Activated T-helper 2 cell treated with anti-CD3 and anti-CD28 coated beads, Interferon-gamma antibody, Interleukin-2, Interleukin-4, amounts not matched to agents 10 μg/mL and 5 μg/mL and 100 μg/mL, durations not matched to agents 14 hours and 24 hours and 36 hours (primary cell): ENCODE measurements at regions not wholly inside any gene's neighbourhood (a gene's known extent, or its start where the extent isn't known, plus 50 kb on each side); places are given as distances from the start of the nearest gene placed in this dataset.
"Not testable (repeated sequence)": the region's sequence is repeated elsewhere in the genome, so short reads cannot be mapped to it uniquely, and the experiment has no call there.

Experiments used
- DNase-seq: peaks from one replicate; pipeline ENCODE4 v3.0.0; 2021; ENCODE audit warnings: low spot score
- H3K27ac Mint-ChIP-seq: one replicate; pipeline ENCODE4 v1.8.0; 2021; ENCODE audit warnings: mixed read lengths
- H3K27me3 Mint-ChIP-seq: one replicate; pipeline ENCODE4 v1.8.0; 2021; ENCODE audit warnings: low read depth, mixed read lengths
- H3K36me3 Mint-ChIP-seq: one replicate; pipeline ENCODE4 v1.8.0; 2021; ENCODE audit warnings: low read depth, mixed read lengths
- H3K4me1 Mint-ChIP-seq: one replicate; pipeline ENCODE4 v1.8.0; 2021; ENCODE audit warnings: low read depth, mixed read lengths
- H3K4me3 Mint-ChIP-seq: one replicate; pipeline ENCODE4 v1.8.0; 2021; ENCODE audit warnings: low read depth, mild to moderate bottlenecking, moderate library complexity, mixed read lengths
- H3K9me3 Mint-ChIP-seq: one replicate; pipeline ENCODE4 v1.8.0; 2021; ENCODE audit warnings: mixed read lengths
- intact Hi-C: fragments of 100-400 bp; cut with micrococcal nuclease; formaldehyde crosslinking; loops from one replicate; pipeline ENCODE4 v1.15.1; 2023

DNA sequence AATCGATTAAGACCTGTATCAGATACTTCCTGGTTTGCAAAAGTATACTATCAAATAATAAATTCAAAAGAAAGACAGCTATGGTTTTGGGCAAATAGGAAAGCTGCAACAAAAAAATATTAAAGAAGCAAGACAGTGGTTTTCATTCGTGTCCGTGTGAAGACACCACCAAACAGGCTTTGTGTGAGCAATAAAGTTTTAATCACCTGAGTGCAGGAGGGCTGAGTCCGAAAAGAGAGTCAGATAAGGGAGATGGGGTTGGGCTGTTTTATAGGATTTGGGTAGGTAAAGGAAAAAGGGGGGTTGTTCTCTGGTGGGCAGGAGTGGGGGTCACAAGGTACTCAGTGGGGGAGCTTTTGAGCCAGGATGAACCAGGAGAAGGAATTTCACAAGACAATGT lies 609.7 kb upstream of the LUZP2 start:
- H3K4me3 Mint-ChIP-seq, intact Hi-C loops, DNase-seq, H3K4me1 Mint-ChIP-seq, H3K27ac Mint-ChIP-seq, H3K36me3 Mint-ChIP-seq, H3K27me3 Mint-ChIP-seq: not testable (repeated sequence)
- H3K9me3 Mint-ChIP-seq, result peaks cover 15% of the 10 kb centered on the region

DNA sequence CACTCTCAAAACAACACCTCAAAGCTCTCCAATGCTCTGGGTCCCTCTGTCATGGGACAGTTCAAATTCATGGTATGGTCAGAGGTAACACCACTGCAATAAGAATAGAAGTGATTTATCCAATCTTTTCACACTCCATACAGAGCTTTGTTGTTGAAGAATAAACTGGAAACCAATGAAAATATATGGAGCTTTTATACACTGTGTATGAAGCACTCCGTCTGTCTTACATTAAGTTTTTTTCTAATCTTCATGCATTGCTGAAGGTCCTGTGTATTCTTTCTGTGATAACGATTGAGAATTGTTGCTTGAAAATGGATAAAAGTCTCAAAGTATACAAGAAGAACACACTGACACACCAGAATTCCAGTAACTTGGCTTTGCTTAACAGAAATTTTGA lies 603.7 kb upstream of the LUZP2 start:
- H3K4me1 Mint-ChIP-seq, result no peaks in the 10 kb centered on the region
- H3K36me3 Mint-ChIP-seq, result no peaks in the 10 kb centered on the region
- H3K4me3 Mint-ChIP-seq, result no peak overlapping the region
- no peaks in the 10 kb centered on the region for H3K27me3 Mint-ChIP-seq
- H3K9me3 Mint-ChIP-seq, result peaks cover 6% of the 10 kb centered on the region
- intact Hi-C loops, result no loop called here
- DNase-seq, result no peak
- no peak overlapping the region for H3K27ac Mint-ChIP-seq

DNA sequence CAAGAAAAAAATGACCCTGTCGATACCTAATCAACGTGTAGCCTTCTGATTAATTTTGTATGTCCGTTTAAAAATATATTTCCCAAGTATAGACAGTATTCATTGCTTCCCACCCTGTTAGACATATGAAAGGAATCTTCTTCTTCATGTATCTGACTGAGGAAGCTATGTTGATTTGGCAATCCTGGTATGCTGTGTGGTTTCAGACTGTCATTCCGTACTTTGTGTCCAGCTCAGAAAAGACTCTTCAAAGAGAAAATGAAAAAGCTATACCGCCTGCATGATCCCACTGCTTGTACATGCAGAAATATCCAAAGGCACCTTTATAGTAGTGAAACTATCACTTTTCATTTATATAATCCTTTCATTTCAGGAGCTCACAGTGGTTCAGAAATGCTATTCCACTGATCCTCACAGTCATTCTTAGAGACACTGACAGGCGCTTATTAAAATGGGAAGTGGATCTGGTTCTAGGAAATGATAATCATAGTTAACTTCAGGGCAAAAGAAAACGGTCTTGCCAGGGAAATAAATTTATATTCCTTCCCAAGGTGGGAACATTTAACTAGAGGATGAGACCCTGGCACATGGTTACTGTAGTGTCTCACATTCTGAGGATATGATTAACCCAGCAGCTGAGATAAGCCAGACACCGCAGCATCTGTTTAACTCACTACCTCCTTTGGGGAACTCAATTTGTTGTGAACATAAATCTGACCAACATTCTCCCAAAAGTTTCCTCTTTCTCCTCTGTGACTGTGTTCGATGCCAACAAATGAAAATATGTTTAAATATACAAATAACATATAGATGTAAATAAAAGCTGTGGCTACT lies 599.2 kb upstream of the LUZP2 start:
- H3K27me3 Mint-ChIP-seq, result no peaks in the 10 kb centered on the region
- intact Hi-C loops, result no loop called here
- H3K27ac Mint-ChIP-seq, result no peak overlapping the region
- no peak for DNase-seq
- no peaks in the 10 kb centered on the region for H3K4me1 Mint-ChIP-seq
- H3K4me3 Mint-ChIP-seq, result no peak overlapping the region
- peaks cover 5% of the 10 kb centered on the region for H3K9me3 Mint-ChIP-seq
- no peaks in the 10 kb centered on the region for H3K36me3 Mint-ChIP-seq

DNA sequence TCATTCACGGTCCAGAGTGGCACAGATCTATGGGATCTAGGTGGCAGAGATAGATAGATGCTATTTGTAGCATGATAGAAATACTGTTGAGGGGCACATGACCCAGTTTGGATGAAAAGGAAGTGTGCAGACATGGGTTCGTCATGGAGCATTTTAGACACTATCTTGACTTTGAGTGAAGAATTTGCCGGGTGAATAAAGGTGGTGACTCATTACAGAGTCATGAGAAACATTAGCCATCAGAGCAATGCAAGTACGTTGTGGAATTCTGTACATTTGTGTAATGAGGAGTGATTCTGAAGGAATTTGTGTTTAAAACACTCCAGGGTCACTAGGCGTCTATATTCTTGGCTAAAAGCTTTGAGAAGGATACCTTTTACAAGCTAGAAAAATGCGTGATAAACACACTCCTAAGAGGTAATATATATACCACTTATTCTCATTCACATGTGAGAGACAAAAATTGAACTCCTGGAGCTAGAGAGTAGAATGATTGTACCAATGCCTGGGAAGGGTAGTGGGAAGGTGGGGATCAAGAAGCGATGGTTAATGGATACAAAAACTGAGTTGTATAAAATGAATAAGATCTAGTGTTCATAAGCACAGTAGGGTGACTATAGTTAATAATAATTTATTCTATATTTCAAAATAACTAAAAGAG lies 593.7 kb upstream of the LUZP2 start:
- H3K27me3 Mint-ChIP-seq, result no peaks in the 10 kb centered on the region
- intact Hi-C loops, result no loop called here

DNA sequence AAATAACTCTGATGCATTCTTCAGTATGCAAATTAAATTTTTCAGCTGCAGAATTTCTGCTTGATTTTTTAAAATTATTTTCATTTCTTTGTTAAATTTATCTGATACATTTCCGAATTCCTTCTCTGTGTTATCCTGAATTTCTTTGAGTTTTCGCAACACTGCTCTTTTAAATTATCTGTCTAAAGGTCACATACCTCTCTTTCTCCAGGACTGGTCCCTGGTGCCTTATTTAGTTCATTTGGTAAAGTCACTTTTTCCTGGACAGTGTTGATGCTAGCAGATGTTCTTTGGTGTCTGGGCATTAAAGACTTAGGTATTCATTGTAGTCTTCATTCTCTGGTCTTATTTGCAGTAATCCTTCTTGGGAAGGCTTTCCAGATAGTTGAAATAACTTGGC lies 577.4 kb upstream of the LUZP2 start:
- no peak overlapping the region for H3K4me3 Mint-ChIP-seq
- no peaks in the 10 kb centered on the region for H3K27me3 Mint-ChIP-seq
- no peaks in the 10 kb centered on the region for H3K36me3 Mint-ChIP-seq
- no peaks in the 10 kb centered on the region for H3K4me1 Mint-ChIP-seq
- intact Hi-C loops, result no loop called here
- peaks cover 26% of the 10 kb centered on the region for H3K9me3 Mint-ChIP-seq
- H3K27ac Mint-ChIP-seq, result no peak overlapping the region
- no peak for DNase-seq

More for the DNA sequence above, 593.7 kb upstream of the LUZP2 start:
- H3K27ac Mint-ChIP-seq, result no peak overlapping the region
- no peaks in the 10 kb centered on the region for H3K36me3 Mint-ChIP-seq
- no peak for DNase-seq
- H3K4me1 Mint-ChIP-seq, result no peaks in the 10 kb centered on the region
- H3K4me3 Mint-ChIP-seq, result no peak overlapping the region
- peaks cover 11% of the 10 kb centered on the region for H3K9me3 Mint-ChIP-seq

DNA sequence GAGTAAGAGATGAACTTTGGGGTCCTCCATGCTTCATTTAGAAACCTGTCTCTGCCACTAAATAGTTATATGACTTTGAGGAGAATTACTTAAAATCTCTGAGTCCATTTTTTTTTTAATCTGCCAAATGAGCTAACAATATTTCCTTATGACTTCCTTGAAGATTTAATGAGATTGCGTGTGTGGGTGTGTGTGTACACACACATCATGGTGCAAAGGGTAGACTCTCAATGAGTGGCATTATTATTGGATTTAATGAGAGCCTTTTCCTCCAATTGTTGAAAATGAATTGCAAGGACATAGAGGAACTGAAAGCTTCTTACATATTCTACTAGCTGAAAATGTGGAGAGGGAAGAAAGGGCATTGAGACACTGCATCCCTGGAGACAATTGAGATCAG lies 573.5 kb upstream of the LUZP2 start:
- no peak overlapping the region for H3K27ac Mint-ChIP-seq

DNA sequence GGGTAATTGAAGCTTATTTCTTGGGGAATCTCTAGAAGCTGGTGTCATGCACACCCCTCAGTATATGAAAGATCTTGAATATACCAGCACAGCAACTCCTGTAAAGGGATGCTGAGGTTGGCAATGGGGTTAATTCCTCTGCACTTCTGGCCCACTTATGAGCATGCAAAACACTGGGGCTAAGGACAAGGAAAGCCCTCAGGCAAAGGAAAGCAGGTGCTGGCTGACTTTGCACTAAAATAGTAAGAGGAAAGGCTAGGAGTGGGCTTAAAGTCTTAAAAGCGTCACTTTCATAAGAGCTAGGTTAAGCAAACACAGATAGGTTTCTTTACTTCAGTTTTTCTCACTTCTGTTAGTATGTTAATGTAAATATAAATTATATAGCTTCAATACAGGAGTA lies 572.6 kb upstream of the LUZP2 start:
- peaks cover 16% of the 10 kb centered on the region for H3K9me3 Mint-ChIP-seq
- DNase-seq, result no peak
- no peaks in the 10 kb centered on the region for H3K27me3 Mint-ChIP-seq
- no peak overlapping the region for H3K4me3 Mint-ChIP-seq
- H3K36me3 Mint-ChIP-seq, result no peaks in the 10 kb centered on the region
- H3K27ac Mint-ChIP-seq, result no peak overlapping the region
- H3K4me1 Mint-ChIP-seq, result no peaks in the 10 kb centered on the region
- intact Hi-C loops, result no loop called here

More for the DNA sequence above, 573.5 kb upstream of the LUZP2 start:
- H3K4me1 Mint-ChIP-seq, result no peaks in the 10 kb centered on the region
- no peaks in the 10 kb centered on the region for H3K36me3 Mint-ChIP-seq
- no peak for DNase-seq
- intact Hi-C loops, result no loop called here
- no peak overlapping the region for H3K4me3 Mint-ChIP-seq
- peaks cover 16% of the 10 kb centered on the region for H3K9me3 Mint-ChIP-seq
- no peaks in the 10 kb centered on the region for H3K27me3 Mint-ChIP-seq

DNA sequence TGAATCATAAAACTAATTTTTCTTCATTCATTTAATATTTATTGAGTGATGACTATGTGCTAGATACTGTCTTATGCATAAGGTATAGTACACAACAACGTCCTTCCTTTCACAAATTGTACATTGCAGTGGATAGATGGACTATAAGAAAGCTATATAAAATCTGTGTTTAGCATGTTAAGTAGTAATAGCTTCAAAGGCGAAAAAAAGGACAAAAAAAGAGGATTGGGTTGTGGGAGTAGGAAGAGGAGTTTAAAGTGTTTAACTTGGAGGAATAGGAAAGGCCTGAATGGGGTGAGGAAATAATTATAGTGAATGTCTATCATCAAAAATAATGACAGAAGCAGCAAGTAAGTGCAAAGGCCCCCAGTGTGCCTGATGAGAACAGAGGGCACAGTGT lies 565.4 kb upstream of the LUZP2 start:
- DNase-seq, result no peak
- intact Hi-C loops, result no loop called here
- Mint-ChIP-seq H3K27me3 (no peaks in the 10 kb centered on the region), H3K4me3 (no peak overlapping the region), H3K36me3 (no peaks in the 10 kb centered on the region), H3K4me1 (no peaks in the 10 kb centered on the region), H3K27ac (no peak overlapping the region), H3K9me3 (peaks cover 6% of the 10 kb centered on the region)

DNA sequence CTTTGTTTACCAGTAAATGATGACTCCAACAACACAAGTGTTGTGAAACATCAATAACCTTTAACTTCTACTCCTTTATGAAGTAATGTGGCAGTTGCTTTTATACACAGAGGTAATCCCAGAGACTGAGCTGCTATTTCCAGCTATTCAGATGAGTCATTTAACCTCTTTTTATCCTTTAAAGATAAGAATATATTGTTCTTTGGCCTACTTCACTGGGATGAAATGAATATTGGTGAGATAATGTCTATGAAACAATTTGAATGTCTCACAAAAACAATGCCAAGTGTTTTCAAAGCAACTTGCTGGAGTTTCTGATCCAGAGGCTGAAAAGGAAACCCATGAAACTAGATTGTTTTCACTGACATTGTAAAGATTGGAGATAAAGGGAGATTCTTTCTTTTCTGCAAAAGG lies 564.4 kb upstream of the LUZP2 start:
- no peak for DNase-seq
- intact Hi-C loops, result no loop called here
- Mint-ChIP-seq H3K36me3 (no peaks in the 10 kb centered on the region), H3K27me3 (no peaks in the 10 kb centered on the region), H3K4me3 (no peak overlapping the region), H3K27ac (no peak overlapping the region), H3K9me3 (peaks cover 6% of the 10 kb centered on the region), H3K4me1 (no peaks in the 10 kb centered on the region)

DNA sequence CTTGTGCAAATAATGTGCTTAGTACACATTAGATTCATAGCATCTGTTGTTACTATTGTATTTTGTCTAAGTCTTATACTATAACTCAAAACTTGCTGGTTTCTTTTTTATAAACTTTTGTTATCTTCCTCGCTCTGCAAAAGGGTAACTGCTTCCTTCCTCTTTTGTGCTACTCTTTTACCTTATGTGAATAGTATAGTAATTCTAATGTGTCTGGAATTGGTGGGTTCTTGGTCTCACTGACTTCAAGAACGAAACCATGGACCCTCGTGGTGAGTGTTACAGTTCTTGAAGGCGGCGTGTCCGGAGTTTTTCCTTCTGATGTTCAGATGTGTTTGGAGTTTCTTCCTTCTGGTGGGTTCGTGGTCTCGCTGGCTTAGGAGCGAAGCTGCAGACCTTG lies 563.1 kb upstream of the LUZP2 start:
- Mint-ChIP-seq H3K4me3 (no peak overlapping the region), H3K27ac (no peak overlapping the region)
- intact Hi-C loops, result no loop called here

DNA sequence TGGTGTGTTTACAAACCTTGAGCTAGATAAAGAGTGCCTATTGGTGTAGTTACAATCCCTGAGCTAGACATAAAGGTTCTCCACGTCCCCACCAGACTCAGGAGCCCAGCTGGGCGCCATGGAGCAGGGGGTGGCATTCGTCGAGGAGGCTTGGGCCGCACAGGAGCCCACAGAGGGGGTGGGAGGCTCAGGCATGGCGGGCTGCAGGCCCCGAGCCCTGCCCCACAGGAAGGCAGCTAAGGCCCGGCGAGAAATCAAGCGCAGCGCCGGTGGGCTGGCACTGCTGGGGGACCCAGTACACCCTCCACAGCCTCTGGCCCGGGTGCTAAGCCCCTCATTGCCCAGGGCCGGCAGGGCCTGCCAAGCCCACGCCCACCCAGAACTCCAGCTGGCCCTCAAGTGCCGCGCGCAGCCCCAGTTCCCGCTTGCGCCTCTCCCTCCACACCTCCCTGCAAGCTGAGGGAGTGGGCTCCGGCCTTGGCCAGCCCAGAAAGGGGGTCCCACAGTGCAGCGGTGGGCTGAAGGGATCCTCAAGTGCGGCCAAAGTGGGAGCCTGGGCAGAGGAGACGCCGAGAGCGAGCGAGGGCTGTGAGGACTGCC lies 562.1 kb upstream of the LUZP2 start:
- H3K9me3 Mint-ChIP-seq, result peaks cover 12% of the 10 kb centered on the region
- H3K4me1 Mint-ChIP-seq, DNase-seq, H3K27me3 Mint-ChIP-seq, H3K4me3 Mint-ChIP-seq, H3K27ac Mint-ChIP-seq, H3K36me3 Mint-ChIP-seq, intact Hi-C loops: not testable (repeated sequence)

More for the DNA sequence above, 563.1 kb upstream of the LUZP2 start:
- no peaks in the 10 kb centered on the region for H3K36me3 Mint-ChIP-seq
- no peaks in the 10 kb centered on the region for H3K4me1 Mint-ChIP-seq
- DNase-seq, result no peak
- H3K9me3 Mint-ChIP-seq, result peaks cover 6% of the 10 kb centered on the region
- no peaks in the 10 kb centered on the region for H3K27me3 Mint-ChIP-seq

DNA sequence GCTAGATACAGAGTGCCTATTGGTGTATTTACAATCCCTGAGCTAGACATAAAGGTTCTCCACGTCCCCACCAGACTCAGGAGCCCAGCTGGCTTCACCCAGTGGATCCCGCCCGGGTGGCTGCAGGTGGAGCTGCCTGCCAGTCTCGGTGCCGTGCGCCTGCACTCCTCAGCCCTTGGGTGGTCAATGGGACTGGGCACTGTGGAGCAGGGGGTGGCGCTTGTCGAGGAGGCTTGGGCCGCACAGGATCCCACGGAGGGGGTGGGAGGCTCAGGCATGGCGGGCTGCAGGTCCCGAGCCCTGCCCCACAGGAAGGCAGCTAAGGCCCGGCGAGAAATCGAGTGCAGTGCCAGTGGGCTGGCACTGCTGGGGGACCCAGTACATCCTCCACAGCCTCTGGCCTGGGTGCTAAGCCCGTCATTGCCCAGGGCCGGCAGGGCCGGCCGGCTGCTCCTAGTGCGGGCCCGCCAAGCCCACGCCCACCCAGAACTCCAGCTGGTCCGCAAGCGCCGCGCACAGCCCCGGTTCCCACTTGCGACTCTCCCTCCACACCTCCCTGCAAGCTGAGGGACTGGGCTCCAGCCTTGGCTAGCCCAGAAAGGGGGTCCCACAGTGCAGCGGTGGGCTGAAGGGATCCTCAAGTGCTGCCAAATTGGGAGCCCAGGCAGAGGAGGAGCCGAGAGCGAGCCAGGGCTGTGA lies 554.6 kb upstream of the LUZP2 start:
- H3K27ac Mint-ChIP-seq, H3K27me3 Mint-ChIP-seq, DNase-seq, intact Hi-C loops, H3K36me3 Mint-ChIP-seq, H3K4me1 Mint-ChIP-seq, H3K4me3 Mint-ChIP-seq: not testable (repeated sequence)
- H3K9me3 Mint-ChIP-seq, result peaks cover 20% of the 10 kb centered on the region

DNA sequence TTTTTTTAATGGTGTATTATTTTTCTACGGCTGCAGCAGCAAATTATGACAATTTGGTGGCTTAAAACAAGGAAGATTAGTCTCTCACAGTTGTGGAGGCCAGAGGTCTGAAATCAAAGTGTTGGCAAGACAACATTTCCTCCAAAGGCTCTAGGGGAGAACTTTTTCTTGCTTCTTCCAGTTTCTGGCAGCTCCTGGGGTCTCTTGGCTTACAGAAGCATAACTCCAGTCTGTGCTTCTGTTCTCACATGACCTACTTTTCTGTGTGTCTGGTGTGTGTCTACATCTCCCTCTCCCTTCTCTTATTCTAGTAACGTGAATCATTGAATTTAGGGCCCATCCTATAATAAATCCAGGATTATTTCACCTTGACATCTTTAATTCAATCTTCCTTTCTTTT lies 551.9 kb upstream of the LUZP2 start:
- H3K4me1 Mint-ChIP-seq, result no peaks in the 10 kb centered on the region
- no peak overlapping the region for H3K4me3 Mint-ChIP-seq
- intact Hi-C loops, result no loop called here
- no peaks in the 10 kb centered on the region for H3K27me3 Mint-ChIP-seq
- H3K27ac Mint-ChIP-seq, result no peak overlapping the region
- H3K36me3 Mint-ChIP-seq, result no peaks in the 10 kb centered on the region
- DNase-seq, result no peak
- peaks cover 15% of the 10 kb centered on the region for H3K9me3 Mint-ChIP-seq
